Right lobe of liver (tissue), 6 donors: ENCODE measurements at regions not wholly inside any gene's neighbourhood (a gene's known extent, or its start where the extent isn't known, plus 50 kb on each side); places are given as distances from the start of the nearest gene placed in this dataset.
"Not testable (repeated sequence)": the region's sequence is repeated elsewhere in the genome, so short reads cannot be mapped to it uniquely, and the experiment has no call there.

Source experiments
- ATAC-seq, 4 donors: fragments of 200-7000 bp; cut with Tn5 transposase; one replicate each; pipeline ENCODE4 v1.9.1; 2020; ENCODE audit warnings: mild to moderate bottlenecking in 4 of 4, moderate library complexity in 4 of 4
- DNase-seq, 3 donors: peaks; one replicate each; pipeline ENCODE4 v3.0.0-alpha.2; 2020
- H3K27ac ChIP-seq, 3 donors: fragments of 200-600 bp; one replicate each; pipeline ENCODE4 v1.8.0; 2022
- H3K27me3 ChIP-seq, 2 donors: fragments of 200-600 bp; one replicate each; pipeline ENCODE4 v1.8.0; 2022
- H3K36me3 ChIP-seq, 4 donors: fragments of 200-600 bp; sonication (generic) in 1 of 4; one replicate each; pipeline versions ENCODE4 v1.5.1 to v1.8.0; 2017 to 2022; ENCODE audit warnings: control low read depth in 1 of 4
- H3K4me1 ChIP-seq, 4 donors: fragments of 200-600 bp; sonication (generic) in 1 of 4; one replicate each; pipeline versions ENCODE4 v1.5.1 to v1.8.0; 2017 to 2022; ENCODE audit warnings: control low read depth in 1 of 4
- H3K4me3 ChIP-seq, 3 donors: fragments of 200-600 bp; one replicate each; pipeline ENCODE4 v1.8.0; 2022
- H3K9me3 ChIP-seq, 4 donors: fragments of 200-600 bp; sonication (generic) in 1 of 4; one replicate each; pipeline versions ENCODE4 v1.5.1 to v1.8.0; 2017 to 2022; ENCODE audit warnings: control low read depth in 1 of 4
- POLR2A ChIP-seq: fragments of 450-650 bp; IDR thresholded peaks from one replicate; pipeline ENCODE4 v1.6.1; 2017; ENCODE audit warnings: antibody characterized with exemption, mild to moderate bottlenecking
- WGBS: methylation state at CpG from one replicate; pipeline ENCODE4 v1.1.6; 2018; ENCODE audit warnings: low coverage, low lambda C conversion rate; ENCODE audit not compliant: insufficient coverage; ENCODE audit errors: missing lambda C conversion rate; 5-methylcytosine and 5-hydroxymethylcytosine counted together
- intact Hi-C, 2 donors: fragments of 100-400 bp; cut with DNase I; formaldehyde crosslinking; loops; one replicate each; pipeline versions ENCODE4 v1.11.2 to v1.14.1; 2022
- TF ChIP-seq, protein P1 (sequence below), 4 donors: fragments of 200-600 bp in 3 of 4; fragments of 450-650 bp in 1 of 4; IDR thresholded peaks; one replicate each; pipeline versions ENCODE4 v1.5.1 to v1.8.0; 2016 to 2022; ENCODE audit warnings: antibody characterized with exemption in 4 of 4, mild to moderate bottlenecking in 2 of 4
- donor health status: DM: no; HTN: yes; CAD: no.
- donor health status: DM: no; HTN: no; CAD: no.
- donor health status: DM: no; HTN: no; CAD: no.
- donor health status: DM: no; HTN: yes; CAD: no.
- donor health status: DM: no; HTN: yes; CAD: no.

DNA sequence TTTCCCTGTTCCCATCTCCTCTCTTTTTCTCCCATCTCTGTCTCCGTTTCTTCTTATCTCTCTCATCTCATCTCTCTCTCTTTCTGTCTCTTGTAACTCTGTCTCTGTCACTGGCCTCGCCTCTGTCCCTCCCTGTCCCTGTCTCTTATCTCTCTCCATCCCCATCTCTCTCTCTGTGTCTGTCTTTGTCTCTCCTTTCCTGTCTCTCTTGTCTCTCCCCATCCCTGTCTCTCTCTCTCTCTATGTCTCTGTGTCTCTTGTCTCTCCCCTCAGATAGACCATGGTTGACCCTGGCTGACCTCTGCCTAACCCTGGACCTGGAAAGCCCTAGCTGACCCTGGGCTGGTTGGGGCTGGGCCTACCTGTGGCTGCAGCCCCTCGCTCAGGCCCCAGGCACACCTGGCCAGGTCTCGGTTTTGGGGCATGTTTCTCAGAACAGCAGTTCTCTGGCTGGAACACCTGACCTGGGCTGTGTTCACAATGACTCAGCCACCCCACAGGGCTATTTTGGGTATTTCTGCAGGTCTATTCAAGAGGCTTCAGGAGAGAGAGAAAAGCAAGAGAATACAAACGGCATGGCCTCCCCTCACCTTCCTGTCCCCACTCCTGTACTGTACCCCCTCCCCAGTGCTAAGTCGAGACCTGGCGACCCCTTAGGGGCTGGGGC, 174.4 kb downstream of the TMEM121 start:
- no peak overlapping the region for H3K27ac ChIP-seq
- intact Hi-C loops = loop anchor here in 1 of 2 donors (10.0 kb wide), 1 partner anchor 116 kb away; no protein-coding TSS in a partner anchor
- DNase-seq = no peak

GRCh38 chr14:105701456-105702274, 175.3 kb downstream of the TMEM121 start:
- WGBS = 44% methylated on average over 2 of the region's 4 CpGs
- no peaks in the 10 kb centered on the region for H3K9me3 ChIP-seq
- DNase-seq (no peak), ATAC-seq (no peak)
- no peak overlapping the region for H3K4me3 ChIP-seq
- intact Hi-C loops = loop anchor here in 1 of 2 donors (10.0 kb wide), 1 partner anchor 117 kb away; no protein-coding TSS in a partner anchor
- TF ChIP-seq, protein P1, sequence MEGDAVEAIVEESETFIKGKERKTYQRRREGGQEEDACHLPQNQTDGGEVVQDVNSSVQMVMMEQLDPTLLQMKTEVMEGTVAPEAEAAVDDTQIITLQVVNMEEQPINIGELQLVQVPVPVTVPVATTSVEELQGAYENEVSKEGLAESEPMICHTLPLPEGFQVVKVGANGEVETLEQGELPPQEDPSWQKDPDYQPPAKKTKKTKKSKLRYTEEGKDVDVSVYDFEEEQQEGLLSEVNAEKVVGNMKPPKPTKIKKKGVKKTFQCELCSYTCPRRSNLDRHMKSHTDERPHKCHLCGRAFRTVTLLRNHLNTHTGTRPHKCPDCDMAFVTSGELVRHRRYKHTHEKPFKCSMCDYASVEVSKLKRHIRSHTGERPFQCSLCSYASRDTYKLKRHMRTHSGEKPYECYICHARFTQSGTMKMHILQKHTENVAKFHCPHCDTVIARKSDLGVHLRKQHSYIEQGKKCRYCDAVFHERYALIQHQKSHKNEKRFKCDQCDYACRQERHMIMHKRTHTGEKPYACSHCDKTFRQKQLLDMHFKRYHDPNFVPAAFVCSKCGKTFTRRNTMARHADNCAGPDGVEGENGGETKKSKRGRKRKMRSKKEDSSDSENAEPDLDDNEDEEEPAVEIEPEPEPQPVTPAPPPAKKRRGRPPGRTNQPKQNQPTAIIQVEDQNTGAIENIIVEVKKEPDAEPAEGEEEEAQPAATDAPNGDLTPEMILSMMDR (IDR thresholded peaks at IDR 0.05) = no peak
- TF ChIP-seq POLR2A = no peak
- no peaks in the 10 kb centered on the region for H3K27me3 ChIP-seq
- H3K27ac ChIP-seq = no peak overlapping the region
- no peaks in the 10 kb centered on the region for H3K36me3 ChIP-seq
- H3K4me1 ChIP-seq = no peaks in the 10 kb centered on the region

More for the DNA sequence above, 174.4 kb downstream of the TMEM121 start:
- no peak overlapping the region for H3K4me3 ChIP-seq
- no peaks in the 10 kb centered on the region for H3K4me1 ChIP-seq
- WGBS = 78% methylated on average over 5 of the region's 7 CpGs
- H3K36me3 ChIP-seq = no peaks in the 10 kb centered on the region
- H3K9me3 ChIP-seq = no peaks in the 10 kb centered on the region
- peak in 1 of 4 donors; percentile 30 for ATAC-seq
- no peak for TF ChIP-seq POLR2A
- TF ChIP-seq, protein P1 (IDR thresholded peaks at IDR 0.05) = no peak
- no peaks in the 10 kb centered on the region for H3K27me3 ChIP-seq

GRCh38 chr14:105702275-105702817, 176.0 kb downstream of the TMEM121 start:
- peak; percentile 42 to 71 (median 52) for ATAC-seq
- WGBS = 40% methylated on average over 1 of the region's 2 CpGs
- H3K36me3 ChIP-seq = no peaks in the 10 kb centered on the region
- TF ChIP-seq, protein P1 (IDR thresholded peaks at IDR 0.05) = no peak
- TF ChIP-seq POLR2A = no peak
- H3K9me3 ChIP-seq = no peaks in the 10 kb centered on the region
- no peaks in the 10 kb centered on the region for H3K27me3 ChIP-seq
- no peak overlapping the region for H3K27ac ChIP-seq
- no peak overlapping the region for H3K4me3 ChIP-seq
- DNase-seq = peak in 2 of 3 donors; percentile 28 to 58
- H3K4me1 ChIP-seq = no peaks in the 10 kb centered on the region
- intact Hi-C loops = loop anchor here in 1 of 2 donors (10.0 kb wide), 1 partner anchor 118 kb away; no protein-coding TSS in a partner anchor

DNA sequence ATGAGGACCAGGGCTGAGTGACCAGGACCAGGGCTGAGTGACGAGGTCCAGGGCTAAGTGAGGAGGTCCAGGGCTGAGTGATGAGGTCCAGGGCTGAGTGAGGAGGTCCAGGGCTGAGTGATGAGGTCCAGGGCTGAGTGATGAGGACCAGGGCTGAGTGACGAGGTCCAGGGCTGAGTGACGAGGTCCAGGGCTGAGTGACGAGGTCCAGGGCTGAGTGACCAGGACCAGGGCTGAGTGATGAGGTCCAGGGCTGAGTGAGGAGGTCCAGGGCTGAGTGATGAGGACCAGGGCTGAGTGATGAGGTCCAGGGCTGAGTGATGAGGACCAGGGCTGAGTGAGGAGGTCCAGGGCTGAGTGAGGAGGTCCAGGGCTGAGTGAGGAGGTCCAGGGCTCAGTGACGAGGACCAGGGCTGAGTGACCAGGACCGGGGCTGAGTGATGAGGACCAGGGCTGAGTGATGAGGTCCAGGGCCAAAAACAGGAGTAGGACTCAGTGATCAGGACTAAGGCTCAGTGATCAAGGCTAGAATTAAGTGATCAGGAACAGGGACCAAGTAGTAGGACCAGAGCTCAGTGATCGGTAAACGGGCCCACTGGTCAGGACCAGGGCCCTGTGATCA, 176.8 kb downstream of the TMEM121 start:
- DNase-seq = peak in 1 of 3 donors; percentile 35
- not testable (repeated sequence) for H3K36me3 ChIP-seq, H3K27ac ChIP-seq, ATAC-seq, H3K27me3 ChIP-seq, H3K4me3 ChIP-seq, H3K9me3 ChIP-seq, H3K4me1 ChIP-seq
- 55% methylated on average over 4 of the region's 8 CpGs for WGBS
- intact Hi-C loops = loop anchor here in 1 of 2 donors (10.0 kb wide), 1 partner anchor 118 kb away; no protein-coding TSS in a partner anchor

GRCh38 chr14:105704091-105704490, 177.7 kb downstream of the TMEM121 start:
- not testable (repeated sequence) for H3K27ac ChIP-seq, H3K36me3 ChIP-seq, DNase-seq, ATAC-seq, H3K4me1 ChIP-seq, H3K27me3 ChIP-seq, H3K4me3 ChIP-seq, H3K9me3 ChIP-seq
- WGBS = no CpG with 5 or more reads among the region's 10 CpGs
- intact Hi-C loops = loop anchor here in 1 of 2 donors (10.0 kb wide), 1 partner anchor 119 kb away; no protein-coding TSS in a partner anchor

DNA sequence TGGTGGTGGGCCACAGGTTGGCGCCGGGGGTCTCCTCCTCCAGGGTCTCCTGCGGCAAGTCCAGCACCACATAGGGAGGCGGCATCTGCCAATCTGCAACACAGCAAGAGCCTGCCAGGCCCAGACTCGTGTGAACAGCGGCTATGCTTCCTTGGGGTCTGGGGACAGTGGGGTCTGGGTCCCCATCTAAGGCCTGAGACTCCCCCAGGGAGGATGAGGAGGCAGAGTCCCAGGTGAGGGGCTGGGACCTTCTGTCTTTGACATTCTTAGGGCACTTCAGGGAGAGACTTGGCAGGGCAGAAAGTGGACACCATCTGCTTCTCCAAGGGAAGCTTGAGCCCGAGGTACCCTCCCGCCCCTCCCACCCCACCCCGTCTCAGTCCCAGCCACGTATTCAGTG, 178.1 kb downstream of the TMEM121 start:
- not testable (repeated sequence) for H3K27me3 ChIP-seq, H3K27ac ChIP-seq, DNase-seq, ATAC-seq, H3K9me3 ChIP-seq, H3K36me3 ChIP-seq, H3K4me3 ChIP-seq, H3K4me1 ChIP-seq
- intact Hi-C loops = loop anchor here in 1 of 2 donors (10.0 kb wide), 1 partner anchor 120 kb away; no protein-coding TSS in a partner anchor
- WGBS = no CpG with 5 or more reads among the region's 10 CpGs

GRCh38 chr14:105705512-105705861, 179.1 kb downstream of the TMEM121 start:
- H3K27ac ChIP-seq, DNase-seq, H3K4me1 ChIP-seq, H3K4me3 ChIP-seq, H3K36me3 ChIP-seq, H3K9me3 ChIP-seq, ATAC-seq, H3K27me3 ChIP-seq: not testable (repeated sequence)
- WGBS = 46% methylated on average over 4 of the region's 4 CpGs
- intact Hi-C loops = loop anchor here (5.0 to 10.0 kb wide), 2 partner anchors 118 to 121 kb away; no protein-coding TSS in a partner anchor
